HG02943 (cell line): ENCODE measurements at regions not wholly inside any gene's neighbourhood (a gene's known extent, or its start where the extent isn't known, plus 50 kb on each side); places are given as distances from the start of the nearest gene placed in this dataset.

ENCODE experiments used
- ATAC-seq: cut with Tn5 transposase; IDR thresholded peaks from one replicate; pipeline ENCODE4 v1.9.1; 2021; ENCODE audit warnings: mild to moderate bottlenecking, low read depth, moderate library complexity; ENCODE audit not compliant: unreplicated experiment

DNA sequence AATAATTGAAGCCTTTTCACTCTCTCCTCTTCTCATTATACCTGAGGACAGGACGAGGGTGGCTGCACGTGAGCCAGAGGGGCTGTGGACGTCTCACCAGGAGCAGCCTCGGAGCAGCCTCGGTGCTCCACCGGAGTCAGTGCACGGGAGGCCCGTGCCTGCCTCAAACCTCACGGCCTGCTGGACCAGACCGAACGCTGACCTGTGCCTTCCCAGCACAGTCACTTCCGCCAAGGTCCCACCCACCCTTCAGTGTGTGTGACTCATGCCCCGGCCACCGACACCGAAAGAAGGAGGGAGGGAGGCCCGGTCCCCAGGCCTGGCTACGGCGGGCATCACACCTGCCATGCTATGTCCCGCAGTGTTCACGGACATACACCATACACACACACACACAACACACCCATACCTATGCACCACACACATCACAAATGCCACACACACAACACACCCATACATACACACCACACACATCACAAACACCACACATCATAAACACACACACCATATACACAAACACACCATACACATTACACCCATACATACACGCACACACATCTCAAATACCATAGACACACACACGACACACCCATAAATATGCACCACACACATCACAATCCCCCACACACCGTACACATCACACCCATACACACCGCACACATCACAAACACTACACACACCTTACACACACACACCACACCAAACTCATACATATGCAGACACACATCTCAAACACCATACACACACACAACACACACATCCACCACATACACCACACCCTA is 1506.5 kb downstream of the TBC1D22A start:
- ATAC-seq: no peak

DNA sequence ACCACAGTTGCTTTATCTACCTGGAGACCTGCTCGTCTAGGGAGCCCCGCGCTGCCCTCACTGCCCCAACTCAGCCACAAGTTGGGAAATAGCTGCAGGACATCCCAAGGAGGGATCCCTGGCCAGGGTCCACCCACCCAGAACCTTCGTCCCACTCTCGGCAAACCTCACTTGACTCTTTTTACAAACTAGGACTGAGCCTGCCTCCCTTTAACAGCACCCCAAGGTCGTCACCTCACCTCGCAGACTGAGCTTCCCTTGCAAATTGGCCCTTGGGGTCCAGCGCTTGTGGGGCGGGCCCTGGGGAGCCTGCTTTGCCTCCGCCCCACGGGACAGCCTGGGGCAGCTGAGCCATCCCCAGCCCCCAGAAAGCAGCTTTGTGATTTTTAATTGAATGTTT is 1505.8 kb downstream of the TBC1D22A start:
- no peak for ATAC-seq

DNA sequence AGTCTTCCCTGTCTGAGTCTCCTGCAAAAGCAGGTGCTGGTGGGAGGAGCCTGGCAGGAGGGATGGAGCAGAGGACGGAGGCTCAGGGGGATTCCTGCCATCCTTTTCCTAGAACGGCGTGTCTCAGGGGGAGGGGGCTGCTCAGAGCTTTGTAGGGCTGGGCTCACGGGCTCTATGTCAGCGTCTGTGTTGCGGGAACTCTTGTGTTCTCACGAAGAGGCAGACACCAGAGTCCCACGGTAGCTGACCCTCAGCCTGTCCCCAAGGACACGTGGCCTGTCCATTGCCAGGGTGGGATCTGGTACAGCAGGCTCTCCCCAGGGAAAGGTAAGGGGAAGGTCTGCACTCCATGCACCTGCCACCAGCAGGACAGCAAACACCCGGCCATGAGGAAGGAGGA is 1505.2 kb downstream of the TBC1D22A start:
- no peak for ATAC-seq

DNA sequence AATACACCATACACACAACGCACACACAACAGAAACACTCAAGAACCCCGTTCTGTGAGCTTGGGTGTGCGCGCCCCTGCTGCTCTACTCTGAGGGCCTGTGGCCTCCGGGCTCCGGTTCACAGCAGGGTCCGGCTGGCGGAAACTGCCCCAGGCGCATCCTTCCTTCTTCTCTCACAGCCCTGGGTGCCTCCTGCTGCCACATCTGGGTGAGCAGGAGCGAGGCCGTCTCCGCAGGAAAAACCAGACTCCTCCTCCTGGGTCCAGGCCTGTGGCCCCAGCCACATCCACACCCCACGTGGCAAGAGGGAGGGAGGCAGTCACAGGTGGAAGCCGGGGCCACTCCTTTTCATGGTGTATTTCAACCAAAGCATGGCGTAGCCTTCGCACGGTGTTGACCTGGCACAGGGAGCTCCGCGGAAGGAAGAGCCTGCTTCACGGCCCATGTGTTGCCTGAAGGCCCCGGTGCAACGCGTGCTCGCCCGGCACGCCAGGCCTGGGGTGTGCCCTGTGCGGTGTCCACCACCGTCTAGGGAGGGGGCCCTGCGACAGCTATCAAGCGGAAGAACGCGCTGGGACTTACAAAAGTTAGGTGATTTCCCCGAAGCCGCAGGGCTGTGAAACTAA is 1502.7 kb downstream of the TBC1D22A start:
- no peak for ATAC-seq

DNA sequence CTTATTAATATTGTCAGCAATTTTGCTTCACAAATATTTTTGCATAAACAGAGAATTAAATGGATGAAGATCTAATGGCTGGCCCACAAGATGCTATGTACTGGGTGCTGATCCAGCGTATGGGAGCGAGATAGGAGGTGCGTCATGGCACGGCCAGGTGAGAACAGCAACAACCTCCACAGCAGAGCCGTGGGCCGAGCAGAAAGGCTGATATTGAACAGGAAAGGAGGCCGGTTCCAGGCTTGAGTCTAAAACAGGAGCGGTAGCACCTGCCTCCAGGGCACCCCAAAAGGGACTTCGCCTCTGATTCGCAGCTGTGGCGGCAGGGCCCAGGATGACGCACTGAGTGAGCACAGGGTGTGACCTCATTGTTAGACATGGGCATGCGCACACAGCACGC is 1502.1 kb downstream of the TBC1D22A start:
- ATAC-seq: no peak

DNA sequence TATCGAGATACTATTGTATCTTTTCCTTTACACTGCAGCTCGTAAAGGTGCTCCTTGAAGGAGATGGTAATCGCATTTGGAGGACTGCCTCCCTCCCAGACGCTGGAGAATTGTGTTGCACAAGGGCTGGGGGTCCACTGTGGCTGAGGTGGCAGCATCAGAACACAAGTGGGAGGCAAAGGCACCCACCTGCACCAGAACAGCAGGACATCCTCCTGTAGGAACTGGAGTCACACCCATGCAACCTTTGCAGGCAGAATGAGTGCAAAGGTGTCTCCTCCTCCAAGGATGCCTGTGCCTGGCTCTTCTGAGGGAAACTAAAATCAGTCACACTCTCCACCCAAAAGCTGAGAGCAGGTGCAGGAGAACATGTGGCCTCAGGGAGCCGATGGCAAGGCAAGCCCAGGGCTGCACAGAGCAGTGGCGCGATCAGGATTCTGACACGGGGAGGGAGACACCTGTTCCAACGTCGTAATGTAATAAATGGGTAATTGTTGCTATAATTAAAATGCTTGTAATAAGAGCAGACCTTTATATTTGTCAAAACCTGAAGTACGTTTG is 1501.4 kb downstream of the TBC1D22A start:
- ATAC-seq: no peak

DNA sequence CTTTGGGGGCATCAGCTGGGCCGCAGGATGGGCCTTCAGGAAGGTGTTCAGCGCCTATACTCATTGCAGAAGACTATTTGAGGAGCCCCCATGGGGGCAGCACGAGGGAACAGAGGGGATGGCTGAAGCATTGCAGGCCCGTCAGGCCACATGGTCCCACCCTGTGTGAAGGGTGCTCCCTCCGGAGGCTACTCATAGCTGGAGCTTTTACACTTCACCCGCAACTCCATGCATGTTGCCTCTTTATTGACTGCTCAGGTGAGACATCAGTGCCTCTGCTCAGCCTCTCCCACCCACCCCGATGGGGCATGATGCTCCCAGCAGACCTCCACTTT is 1500.9 kb downstream of the TBC1D22A start:
- ATAC-seq: no peak

DNA sequence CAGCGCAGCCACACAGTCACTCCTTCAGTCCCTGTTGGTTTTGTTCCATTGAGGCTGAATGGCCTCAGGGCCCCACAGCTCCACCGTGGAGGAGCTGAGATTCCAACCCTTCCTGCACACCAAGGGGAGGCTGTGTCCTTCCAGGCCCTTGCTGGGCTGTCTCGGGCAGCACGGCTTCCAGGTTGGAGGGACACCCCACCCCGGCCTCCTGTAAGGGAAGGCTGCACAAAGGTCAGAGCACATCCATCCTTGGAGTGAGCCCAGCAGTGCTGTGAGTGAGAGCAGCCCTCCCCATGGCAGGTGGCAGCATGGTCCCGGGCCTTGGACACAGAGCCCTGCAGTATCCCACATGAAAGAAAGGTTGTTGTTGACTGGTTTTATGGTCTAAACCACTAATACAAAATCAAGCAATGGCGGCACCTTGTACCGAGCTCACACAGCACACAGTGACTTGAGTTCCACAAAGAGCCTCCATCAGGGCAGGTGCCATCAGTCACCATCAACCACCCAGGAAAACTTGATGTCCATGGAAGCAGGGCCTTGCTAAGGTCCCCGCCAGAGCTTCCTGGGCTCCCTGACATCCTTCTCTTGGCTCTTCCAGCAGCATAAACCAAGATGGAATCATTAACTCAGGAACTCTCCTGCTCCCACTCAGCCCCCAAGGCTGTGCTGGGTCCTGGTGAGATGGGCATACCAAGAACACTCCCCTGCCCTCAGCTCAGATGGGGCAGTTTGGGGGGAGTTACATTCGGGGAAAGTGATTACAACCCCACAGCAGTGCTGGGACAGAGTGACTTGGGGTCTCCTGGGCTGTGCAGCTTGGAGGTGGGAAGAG is 1500.4 kb downstream of the TBC1D22A start:
- no peak for ATAC-seq

DNA sequence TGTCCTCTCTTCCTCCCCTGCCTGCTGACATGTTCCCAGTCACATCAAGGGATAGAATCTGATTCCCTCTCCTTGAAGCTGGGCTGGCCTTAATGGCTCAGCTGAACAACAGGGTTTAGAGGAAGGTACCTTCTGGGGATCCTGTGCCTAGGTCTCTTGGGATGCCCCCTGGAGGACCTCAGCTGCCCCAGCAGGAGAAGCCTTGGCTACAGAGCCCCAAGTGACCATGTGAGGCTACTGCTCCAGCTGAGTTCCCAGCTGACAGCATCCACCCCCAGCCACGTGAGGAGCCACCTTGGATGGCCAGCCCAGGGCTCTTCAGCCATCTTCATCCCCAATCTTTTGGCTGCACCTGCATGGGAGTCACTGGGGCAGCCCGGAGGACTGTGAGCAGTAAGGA is 1499.3 kb downstream of the TBC1D22A start:
- ATAC-seq: no peak

DNA sequence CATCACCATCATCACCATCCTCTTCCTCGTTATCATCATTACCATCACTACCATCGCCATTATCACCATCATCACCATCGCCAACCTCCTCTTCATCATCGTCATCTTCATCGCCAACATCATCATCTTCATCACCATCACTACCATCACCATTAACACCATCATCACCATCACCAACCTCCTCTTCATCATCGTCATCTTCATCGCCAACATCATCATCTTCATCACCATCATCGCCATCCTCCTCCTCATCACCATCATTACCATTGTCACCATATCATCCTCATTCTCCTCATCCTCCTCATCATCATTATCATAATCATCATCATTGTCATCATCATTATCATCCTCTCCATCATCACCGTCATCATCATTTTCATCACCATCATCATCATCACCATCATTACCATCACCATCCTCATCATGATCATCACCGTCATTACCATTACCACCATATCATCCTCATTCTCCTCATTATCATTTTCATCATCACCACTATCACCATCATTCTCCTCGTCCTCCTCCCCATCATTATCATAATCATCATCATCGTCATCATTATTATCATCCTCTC is 1498.7 kb downstream of the TBC1D22A start:
- ATAC-seq: no peak

DNA sequence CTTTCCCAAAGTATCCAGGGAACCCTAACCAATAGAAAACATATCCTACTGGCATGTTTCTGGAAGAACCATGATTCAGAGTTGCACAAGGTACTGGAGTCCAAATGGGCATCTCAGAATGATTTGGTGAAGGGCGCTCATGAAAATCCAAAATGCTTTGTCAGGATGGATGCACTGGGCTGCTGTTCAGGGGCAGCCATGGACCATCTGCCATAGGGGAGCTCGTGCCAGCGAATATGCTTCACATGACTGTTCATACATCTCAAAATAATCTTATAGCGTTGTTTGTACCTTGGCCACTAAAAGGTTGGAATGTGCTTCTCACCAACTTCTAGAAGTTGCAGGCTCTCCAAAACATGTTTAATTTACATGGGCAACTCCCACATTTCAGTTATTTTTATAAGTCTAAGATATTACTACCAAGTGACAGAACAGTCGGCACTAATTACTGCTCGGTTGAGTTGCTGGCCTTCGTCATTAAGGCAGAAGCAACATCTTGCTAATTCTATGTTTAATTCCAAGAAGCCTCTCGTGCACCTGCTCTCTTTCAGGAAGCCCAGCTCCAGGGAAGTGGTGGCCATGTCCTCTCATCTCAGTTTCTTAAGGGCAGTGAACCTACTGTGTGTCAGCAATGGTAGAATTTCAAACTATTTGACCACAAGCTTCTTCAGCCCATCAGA is 1497.7 kb downstream of the TBC1D22A start:
- ATAC-seq: no peak

DNA sequence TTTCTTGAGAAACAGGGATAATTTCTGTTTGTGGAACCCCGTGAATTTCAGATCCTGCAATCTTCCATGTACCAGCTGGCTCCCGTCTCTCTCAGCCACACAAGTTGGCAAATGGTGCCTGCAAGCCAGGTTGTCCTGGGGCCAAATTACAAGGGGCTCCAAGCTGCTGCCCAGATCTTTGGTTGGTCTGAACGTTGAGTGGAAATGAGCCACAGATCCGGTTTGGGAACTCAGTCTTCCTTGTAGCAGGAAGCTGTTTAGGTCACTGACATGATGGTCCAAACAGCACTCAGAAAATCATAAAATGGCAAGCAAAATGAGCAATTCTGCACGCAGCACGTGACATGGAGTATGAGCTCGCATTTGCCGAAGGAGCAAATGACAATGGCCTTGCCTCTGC is 1496.4 kb downstream of the TBC1D22A start:
- no peak for ATAC-seq

DNA sequence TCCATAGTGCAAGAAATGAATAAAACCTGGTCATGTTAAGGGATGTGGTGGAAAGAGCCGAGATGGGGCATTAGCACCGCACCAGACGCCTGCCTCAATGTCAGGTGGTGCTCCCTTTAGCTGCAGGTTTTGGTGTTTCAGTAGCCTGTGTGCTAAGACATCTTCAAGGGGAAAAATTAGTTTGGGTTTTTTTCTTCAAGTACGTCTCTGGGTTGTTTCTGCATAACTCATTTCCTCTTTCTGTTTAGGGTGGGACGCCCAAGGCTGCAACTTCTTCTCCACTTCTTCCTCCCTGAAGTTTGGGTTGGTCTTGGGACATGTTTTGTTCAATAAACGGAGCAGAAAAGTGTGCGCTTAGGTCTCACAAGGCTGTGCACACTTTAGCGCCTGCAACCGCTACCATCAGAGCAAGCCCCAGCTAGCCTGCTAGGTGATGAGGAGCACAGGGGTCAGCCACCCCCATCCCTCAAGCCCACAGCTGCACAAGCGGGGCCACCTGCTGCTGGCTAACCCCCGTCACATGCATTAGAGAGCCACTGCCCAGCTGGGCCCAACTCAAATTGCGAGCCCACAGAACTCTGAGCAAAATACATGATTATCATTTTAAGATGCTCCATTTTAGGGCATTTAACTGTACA is 1495.7 kb downstream of the TBC1D22A start:
- ATAC-seq: no peak

DNA sequence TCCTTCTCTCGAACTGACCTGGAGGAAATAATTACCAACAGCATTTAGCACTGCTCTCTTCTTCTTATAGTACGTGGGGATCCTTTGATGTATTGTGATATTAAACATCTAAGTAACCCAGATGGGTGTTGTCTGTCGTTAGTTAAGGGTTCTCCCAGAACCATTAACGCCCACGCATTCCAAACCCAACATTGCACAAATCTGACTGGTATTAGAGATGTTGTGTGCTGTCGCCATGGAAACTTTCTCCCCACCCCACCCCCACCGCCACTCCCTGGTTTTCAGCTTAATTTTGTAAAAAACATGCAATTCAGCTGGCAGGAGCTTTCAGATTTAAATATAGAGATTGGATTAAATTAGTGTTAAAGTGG is 1495.2 kb downstream of the TBC1D22A start:
- no peak for ATAC-seq

DNA sequence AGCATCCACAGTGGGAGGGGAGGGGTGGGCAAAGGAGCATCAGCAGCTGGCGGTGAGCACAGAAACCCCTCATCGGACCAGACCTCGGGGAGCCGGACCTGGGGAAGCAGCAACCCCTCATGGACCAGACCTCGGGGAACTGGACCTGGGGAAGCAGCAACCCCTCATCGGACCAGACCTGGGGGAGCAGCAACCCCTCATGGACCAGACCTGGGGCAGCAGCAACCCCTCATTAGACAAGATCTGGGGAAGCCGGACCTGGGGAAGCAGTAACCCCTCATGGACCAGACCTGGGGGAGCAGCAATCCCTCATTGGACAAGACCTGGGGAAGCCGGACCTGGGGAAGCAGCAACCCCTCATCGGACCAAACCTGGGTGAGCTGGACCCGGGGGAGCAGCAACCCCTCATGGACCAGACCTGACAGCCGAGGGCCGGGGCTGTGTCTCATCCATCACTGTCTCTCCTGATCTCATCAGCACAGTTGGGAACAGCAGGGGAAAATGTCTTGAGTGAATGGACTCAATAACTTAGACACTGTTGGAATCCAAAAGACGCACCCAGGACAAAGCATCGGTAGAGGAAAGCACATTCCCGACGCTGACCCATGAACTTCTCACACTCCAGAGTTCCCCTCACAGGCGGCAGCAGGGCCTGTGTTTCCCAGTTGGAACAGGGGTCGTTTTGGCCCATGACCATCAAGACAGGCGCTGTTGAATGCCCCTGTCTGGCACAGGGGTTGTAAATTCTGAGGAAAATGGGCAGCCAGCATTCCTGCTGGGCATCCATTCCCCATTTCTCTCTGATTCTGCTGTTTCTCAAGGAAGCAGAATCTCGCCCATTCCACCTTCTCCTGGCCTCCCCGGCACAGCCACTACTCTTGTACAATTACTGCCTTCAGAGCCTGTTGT is 1494.6 kb downstream of the TBC1D22A start:
- no peak for ATAC-seq

DNA sequence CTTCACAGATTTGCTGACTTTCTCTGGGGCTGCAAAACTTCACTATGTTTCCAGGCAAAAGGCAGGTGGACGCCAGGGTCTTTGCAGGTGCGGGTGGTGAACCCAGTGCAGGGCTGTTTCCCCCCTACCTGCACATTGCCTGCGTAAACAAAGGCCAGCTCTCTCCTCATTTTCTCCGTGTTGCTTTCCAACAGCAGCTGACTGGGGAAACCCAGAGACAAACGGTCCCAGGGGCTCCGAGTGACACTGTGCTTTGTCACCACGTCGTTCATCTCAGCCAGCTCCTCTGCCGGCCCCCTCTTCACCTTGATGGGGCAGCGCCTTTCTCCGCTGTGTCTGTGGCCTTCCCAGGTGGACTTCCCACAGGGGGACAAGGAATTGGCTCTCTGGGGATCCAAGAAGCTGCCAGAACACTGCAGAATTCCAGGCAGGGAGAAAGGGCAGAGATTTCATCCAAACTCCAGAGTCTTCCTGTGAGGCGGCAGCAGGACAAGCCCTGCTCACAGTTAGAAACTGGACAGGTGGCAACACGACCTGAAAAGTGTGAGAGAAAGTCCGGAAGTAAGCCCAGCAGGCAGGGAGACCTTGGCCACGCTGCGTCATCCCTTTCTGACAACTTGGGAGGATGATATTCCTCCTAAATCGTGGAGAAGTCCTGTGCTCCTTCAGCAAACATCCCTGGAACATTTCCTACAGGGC is 1493.7 kb downstream of the TBC1D22A start:
- no peak for ATAC-seq

DNA sequence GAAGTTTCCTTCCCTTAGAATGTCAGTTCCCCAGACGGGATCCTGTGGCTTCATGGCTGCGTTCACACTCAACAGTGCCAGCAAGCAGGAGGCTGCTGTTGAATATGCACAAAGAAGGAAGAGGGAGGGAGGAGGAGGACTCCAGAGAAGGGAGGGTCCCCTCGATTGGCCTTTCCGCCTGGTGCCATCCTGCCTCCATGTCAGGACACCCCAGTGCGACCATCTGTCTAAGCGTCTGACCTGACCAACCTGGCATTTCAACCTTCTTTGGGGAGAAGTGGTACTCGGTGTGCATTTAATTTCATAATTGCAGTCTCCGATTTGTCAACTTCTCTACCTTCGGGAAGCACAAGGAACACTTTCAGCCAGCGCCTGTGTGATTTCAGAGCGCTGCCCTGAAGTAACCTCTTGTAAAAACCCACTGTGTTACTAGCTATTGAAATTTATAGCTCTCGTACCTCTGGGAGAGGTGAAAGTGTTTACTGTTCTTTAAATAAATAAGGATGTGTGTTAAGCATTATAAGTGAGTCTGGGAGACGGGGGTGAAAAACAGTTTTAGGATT is 1491.9 kb downstream of the TBC1D22A start:
- ATAC-seq: no peak

DNA sequence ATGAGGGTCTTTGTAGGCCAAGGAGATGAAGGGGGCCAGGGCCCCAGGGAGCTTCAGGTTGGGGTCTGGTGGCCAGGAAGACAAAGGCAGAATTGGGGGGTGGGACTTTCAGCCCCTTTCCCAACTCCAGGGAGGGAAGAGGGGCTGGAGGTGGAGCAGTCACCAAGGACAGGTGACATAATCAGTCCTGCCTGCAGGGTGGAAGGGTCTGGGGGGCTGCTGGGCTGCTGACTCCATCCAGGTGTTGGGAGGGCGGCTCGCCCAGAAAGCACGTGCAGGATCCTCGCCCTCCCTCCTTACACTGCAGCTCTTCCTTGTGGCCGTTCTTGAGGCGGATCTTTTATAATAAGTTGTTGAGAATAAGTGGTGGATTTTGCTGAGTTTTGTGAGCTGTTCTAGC is 1491.1 kb downstream of the TBC1D22A start:
- no peak for ATAC-seq
